GM18507 (cell line): ENCODE measurements at regions not wholly inside any gene's neighbourhood (a gene's known extent, or its start where the extent isn't known, plus 50 kb on each side); places are given as distances from the start of the nearest gene placed in this dataset.

Experiments used
- DNase-seq: peaks from one replicate; pipeline ENCODE4 v3.0.0; 2011; ENCODE audit warnings: low read depth; ENCODE audit not compliant: insufficient read length; ENCODE audit errors: extremely low spot score
- FAIRE-seq: peaks from 2 replicates; lab custom pipeline; 2011; peaks lifted over from hg19 to GRCh38; lab: Jason Lieb, UNC

DNA sequence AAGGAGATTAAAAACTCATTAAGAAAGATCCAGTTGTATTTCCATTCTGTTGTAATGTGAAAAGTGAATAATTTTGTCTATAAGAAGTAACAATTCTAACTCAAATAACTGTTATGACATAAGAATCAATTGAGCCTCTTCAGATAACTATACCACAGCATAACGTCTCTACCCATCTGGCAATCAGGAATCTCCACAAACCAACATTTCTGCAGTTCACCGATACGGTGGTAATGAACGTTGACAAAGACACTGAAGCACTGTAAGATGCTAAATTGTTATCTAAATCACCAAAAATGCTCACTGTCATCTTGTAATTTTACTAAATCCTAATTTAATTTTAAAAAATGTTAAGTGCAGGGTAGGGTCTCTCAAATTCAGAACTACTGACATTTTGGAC, 130.9 kb upstream of the USP15 start:
- DNase-seq (no peak), FAIRE-seq (no peak)

DNA sequence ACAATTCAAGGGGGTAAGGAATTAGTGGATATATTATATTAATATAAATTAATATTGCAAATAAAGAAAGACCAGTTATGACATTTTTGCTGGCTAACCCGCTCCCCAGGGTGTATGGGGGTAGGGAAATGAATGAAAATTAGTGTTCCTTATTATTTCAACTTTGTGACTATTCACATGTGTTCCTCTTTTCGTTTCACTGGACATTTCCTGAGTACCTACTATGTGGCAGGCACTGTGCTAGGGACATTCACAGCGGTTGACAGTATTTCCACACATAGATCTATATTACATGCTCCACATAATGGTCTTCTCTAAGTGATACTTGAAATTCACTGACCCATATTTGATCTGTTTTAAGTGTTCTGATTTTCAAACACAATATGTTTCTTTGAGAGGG, 129.8 kb upstream of the USP15 start:
- DNase-seq = no peak
- FAIRE-seq = no peak

DNA sequence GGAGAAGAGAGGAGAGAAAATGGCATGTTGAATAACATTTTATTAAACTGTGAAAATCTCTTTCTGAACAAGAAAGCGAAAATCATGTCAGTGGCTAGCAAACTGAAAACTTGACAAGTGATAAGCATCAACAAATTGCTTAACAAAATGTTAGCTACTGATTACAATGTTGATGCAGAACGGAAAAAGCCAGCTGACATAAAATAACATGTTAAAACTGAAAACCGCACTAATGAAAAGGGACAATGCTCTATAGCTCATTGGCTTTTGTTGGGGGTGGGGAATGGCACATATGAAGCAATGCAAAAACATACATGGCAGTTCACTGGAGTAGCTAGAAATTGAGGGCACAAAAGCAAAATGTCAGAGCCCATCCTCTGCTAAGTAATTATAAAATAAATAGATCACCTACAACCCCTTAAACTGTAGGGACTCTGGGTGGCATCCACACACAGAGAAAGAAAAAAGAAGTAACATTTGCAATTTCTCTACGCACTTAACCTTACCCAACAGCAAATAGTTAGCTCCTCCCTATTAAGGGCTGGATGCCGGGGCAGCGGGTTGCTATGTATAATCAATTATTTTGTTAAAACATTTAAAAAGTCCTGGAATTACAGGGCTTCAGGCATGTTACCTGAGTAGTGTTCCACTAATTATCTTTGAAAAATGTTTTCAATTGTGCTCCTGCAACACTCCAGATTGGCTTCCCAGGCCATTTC, 129.2 kb upstream of the USP15 start:
- no peak for FAIRE-seq

DNA sequence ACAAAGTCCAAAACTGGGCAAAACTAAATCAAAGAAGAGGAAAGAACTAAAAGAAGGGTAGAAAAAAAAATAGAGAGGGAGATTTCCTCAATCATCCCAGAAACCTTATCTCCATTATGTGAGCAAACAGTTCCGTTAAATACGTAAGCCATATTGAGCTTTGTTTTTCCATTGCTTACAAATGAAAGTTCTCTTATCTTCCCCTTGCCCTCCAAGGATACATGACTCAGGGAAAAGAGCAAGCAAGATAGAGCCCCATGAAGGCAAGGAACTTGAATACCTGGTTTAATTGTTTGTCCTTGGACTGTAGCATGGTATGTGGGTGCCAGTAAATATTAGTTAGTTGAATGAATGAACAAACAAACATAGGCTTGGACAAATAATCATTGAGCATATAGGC, 126.8 kb upstream of the USP15 start:
- no peak for FAIRE-seq
- DNase-seq = no peak

More for the DNA sequence above, 129.2 kb upstream of the USP15 start:
- DNase-seq = no peak

DNA sequence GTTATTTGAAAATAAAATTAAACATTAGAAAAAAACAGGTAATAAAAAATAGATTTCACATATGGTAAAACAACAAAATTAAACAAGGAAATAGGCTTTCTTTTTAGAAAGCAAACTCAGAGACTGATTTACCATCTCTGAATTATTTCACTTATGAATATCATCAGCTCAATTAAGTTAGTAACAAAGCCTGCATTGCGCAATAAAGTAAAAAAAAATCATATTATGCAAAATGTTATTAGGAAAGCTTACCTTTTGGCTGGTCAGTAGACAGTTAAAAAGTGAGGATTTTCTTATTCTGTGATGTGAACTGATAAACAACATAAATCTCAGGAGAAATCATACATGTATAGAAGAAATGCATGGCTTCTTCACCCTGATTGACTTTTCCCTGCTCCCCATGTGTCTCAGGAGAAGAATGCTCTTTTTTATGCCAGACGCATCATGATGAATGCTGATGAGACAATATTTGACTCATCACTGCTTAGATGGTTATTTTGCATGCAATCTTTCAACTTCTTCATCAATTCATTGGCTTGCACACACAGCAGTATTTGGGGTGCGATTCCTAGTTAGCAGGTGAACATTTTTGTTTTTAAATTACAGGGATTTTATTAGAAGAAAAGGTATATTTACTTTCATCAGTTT, 124.5 kb upstream of the USP15 start:
- no peak for DNase-seq
- no peak for FAIRE-seq

DNA sequence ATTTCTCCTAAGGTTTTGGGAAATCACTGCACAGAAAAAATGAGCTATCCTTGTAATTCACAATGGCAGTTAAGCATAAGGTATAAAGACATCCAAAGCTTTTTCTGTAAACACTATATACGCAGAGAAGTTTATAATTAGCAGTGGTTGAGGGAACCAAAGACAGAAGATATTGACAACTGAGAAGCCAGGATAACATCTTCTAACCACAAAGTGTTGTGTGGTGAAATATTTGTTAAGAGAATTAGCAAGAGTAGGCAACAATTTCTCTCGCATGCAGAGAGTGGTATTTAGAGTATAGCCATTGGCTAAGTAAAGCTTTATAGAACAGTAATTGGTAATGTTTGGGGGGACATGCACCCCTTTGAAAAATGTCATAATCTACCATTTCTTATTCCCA, 123.7 kb upstream of the USP15 start:
- FAIRE-seq = no peak
- no peak for DNase-seq

DNA sequence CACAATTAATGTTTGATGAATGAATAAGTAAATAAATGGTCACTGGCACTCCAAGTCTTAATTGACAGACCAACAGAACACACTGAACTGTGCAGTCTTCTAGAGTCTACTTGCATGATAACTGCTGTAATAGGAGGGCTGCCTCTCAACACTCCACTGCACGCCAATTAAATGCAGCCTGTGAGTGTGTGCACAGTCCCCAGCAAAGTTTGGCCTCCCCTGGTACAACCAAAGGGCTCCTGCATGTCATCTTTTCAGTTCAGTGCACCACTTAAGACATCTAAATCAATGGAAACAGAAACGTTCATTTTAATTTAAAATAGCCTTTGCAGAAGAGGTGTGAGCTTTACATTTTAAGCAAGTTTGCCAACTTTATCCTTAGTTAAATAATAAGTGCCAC, 121.7 kb upstream of the USP15 start:
- no peak for DNase-seq
- FAIRE-seq = no peak

DNA sequence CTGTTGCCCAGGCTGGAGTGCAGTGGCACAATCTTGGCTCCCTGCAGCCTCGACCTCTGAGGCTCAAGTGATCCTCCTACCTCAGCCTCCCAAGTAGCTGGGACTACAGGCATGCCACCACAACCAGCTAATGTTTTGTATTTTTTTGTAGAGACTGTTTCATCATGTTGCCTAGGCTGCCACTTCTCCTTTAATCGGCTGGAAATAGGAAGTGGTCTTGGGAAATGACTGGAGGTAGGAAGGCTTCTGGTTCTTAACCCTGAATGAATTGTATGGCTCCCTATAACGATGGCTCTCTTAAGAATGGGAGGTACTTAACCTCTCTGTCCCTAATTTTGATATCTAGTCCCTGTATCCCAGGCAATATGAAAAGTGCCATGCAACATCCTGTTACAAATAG, 113.9 kb upstream of the USP15 start:
- no peak for FAIRE-seq
- DNase-seq = no peak

DNA sequence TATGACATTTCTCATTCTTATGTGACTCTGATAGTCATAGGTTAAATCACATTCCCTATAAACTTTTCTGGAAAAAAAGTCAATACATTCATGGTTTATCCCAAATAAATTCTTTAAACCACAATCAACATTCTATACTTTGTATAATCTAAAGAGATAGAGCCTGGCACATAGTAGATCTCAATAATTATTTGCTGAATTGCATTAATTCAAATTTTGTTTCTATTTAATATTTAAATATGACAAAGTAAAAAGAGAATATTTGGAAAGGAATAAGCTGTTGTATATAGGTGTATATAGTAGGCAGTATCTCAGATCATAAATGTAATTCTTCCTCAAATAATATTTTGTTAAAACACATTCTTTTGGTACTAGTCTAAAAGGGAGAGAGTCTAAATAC, 102.2 kb upstream of the USP15 start:
- no peak for FAIRE-seq
- DNase-seq = no peak

DNA sequence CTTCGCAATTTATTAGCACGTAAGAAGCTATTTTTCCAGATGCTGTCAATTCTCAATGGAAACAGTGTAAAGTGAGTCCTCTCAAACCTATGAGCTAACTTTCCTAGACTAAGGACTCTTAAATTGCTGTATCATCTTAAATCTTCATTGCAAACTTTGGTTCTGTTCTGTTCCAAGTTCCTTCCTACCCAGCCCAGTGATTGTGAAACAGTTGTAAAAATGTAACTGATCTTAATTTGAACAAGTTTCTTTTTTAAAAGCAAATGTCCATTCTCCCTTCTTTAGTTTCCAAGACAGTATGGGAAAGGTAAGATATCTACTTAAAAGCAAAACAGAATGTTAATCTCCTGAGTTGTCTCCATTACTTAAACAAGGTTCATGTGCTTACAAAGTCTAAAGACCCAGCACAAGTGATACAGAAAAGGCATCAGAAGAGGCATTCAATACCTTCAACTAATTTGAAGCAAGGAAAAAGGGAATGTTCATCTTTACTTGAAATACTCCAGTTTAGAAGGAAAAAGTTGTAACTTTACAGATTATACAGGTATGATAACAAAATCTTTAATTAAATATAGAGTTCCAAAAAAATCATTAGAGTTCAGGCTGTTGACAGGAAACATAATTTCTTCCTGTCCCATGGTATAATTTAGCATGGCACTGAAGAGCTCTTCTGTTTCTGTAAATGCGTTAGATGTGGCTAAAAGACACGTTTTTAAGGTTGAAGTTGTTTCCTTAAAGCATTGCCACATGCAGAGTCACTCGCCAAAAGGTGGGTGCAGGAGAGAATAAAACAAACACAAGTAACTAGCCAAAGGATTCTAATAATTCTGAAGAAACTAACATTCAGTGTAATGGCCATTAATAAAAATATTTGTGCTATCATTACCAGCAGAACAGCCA, 101.5 kb upstream of the USP15 start:
- DNase-seq (no peak), FAIRE-seq (no peak)

DNA sequence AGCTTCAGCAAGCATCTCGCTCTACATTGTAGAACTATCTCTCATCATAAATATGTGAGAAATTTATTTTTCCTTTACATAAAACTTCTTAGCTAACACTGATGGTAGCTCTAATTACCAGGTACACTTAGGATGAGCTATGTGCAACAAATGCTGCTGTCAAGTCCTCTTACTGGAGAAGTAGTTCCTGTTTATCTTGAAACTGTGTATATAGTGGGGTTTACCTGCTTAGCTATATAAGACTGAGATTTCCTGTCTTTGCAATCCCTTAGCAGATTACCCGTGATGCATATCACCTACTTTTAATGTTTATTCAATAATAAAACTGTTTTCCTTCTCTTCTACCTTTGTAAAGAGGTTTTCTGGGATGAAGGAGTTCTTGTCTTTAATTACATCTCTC, 98.0 kb upstream of the USP15 start:
- no peak for DNase-seq

DNA sequence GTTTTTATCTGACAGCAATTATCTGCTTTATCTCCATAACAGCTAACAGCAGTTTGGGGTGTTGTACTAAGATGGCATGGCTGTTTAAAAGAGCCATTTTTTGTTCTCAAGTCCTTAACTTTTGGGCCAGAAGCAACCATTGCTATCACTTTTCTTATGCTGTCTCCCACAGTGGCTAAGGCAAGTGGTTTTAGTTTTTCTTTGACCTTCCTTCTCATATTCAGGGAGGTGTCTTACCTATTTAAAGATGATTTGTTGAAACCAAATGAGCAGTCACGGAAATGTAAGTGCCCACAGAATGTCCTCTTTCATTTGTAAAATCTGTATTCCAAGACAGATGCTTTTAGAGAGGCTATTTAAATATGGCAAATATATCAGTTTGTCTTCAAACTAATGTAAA, 96.8 kb upstream of the USP15 start:
- FAIRE-seq (no peak), DNase-seq (no peak)

More for the DNA sequence above, 98.0 kb upstream of the USP15 start:
- no peak for FAIRE-seq

DNA sequence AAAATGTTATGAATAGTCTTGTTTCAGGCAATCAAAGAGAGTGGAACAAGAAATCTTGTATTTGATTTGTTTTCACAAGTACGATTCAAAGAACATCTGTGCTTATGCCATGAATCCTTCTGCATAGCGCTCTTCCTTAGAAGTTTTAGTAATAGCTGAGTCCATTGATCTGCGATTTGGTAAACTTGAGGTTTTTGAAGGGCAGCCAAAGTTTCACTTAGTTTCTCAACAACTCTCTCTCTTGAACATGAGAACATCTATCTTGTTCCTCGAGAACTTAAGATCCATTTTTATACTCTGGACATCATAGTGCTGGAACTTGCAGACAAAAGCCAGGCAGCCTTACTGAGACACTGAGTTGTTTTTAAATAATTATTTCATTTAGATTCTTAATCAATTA, 96.2 kb upstream of the USP15 start:
- FAIRE-seq (no peak), DNase-seq (no peak)

DNA sequence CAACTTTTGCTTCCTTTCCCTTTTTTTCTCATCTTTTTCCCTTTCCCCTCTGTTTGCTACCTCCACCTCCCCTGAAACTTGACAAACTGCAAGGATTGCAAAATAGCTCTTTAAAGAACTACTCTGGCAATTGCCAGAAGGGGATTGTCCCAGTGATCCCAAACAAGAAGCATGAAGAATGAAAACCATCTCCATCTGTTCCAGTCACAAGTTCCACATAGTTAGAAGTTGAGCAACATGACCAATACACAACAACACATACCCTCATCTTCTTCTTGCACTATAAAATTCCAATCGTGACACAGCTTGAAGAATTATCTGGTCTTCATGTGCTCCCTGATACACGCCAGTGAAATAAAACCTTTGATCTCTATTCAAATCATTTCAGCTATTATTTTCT, 93.7 kb upstream of the USP15 start:
- FAIRE-seq (no peak), DNase-seq (no peak)

DNA sequence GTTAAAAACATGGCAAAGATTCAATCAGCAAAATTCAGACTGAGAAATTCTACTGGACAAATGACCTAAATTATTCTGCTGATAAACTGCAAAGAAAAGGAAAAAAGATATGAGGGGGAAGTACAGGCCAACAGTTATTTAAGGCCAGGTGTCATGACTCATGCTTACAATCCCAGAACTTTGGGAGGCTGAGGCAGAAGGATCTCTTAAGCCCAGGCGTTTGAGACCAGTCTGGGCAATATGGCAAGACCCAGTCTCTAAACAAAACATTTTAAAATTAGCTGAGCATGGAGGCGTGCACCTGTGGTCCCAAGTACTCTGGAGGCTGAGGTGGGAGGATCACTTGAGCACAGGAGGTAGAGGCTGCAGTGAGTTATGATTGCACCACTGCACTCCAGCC, 91.8 kb upstream of the USP15 start:
- DNase-seq (no peak), FAIRE-seq (no peak)

DNA sequence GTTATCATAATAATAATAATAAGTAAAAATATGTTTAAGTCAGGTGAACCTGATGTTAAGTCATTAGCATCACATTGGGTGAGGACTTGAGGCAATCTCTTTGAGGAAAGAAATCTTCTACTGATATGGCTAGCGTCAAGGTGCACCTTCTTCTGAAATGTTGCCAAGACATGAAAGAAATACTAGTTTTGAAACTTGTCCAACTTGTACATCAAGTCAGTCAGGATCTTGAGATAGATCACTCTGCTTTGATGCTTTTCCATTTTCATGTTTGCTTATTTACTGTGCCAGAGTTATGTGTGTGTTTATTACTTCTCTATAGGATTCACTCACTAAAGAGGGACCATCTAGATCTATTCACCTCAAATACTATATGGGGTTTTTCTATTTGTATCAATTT, 90.0 kb upstream of the USP15 start:
- DNase-seq = no peak
- FAIRE-seq = no peak

DNA sequence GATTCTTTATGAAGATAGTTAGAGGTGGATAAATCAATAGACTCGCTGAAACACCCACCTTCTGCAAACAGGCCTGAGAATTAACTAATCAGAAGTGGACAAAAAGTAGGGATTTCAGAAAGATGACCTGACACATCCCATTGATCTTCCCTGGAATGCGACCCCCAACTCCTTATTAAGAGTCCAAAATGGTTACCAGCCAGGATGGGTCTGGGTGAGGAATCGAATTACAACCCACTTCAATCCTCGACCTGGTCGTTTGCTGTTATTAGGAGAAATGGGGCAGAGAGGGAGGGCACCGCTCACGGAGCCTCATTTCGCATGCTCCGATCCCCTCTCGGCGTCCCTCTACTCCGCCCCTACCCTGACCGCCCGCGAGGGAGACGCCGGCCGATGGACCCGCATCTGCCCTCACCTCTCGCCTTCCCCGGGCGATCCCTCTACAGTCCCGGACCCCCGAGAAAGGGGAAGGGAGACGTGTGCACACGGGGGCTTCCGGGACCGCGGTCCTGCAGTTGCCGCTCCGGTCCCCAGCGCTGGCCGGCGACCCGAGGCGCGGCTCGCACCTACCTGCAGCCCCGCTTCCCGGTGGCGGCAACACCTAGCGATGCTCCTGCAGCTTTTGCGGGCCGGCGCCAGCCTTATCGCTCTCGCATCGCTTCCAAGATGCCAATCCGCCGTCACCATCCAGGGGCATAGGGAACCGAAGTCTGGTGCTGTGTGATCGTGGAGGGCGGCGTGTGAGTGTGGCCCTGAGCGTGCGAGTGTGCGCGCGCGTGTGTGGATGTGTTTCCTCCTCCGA, 69.3 kb upstream of the USP15 start:
- no peak for FAIRE-seq
- DNase-seq = no peak

DNA sequence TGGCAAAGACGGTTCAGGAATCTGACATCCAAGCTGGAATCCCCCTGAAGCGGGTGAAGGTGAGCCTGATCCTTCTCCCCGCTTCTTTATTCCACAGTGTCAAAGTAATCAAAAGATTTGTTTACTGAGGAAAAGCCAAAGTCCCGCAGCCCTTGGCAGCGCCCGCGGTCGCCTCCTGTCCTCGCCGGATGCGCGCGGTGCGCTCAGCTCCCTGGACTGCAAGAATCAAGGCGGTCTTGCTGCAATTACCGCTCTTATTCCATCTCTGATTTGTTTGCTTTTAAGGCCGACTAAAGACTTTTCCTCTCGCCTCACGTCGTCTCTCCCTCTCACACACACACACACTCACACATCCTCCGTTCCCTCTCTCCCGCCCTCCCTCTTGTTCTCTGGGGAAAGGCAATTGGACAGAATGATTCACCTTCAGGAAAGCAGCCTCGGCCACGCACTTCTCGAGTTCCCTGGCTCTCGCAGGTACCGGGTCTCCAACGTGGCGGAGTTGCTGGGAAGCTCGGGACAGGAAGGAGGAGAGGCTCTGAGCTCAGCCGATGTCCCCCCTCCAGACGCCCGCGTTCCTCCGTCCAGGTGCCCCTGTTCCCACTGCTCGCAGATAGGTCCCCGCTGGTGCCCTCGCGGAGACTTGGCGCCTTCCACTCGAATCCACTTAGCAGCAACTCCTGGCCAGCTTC, 68.6 kb upstream of the USP15 start:
- DNase-seq = no peak
- FAIRE-seq = no peak

DNA sequence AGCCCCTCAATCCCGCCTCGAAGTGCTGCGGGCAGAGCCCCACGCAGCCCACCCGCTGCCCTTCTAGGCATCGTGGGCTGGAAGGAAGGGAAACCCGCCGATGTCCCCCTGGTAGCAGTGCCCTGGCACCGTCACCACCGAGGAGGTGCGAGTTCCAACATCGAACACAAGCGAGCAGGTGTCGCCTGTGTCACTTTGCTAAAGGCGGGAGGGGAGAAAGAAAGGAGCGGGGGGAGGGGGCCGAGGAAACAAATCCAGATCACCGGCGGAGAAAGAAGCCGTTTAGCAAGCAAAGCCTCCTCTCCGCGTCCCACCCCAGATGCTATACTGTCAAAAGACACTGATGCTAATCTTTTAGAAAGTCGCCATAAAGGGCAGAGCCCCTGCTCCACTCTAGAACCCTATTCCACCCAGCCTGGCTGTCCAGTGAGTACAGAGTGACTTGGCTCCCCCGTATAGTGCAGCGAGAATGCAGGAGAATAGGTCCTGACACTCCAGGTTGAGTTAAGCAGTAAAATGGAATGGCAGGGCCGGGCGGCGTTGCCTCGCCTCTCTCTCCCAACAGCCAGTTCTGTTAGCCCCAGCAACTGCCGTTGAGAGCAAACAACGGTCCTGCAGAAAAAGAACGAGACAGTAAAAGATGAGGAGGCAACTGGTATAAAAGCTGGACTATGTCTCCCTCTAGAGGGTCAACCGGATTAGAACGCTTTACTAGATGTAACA, 67.9 kb upstream of the USP15 start:
- FAIRE-seq = peak; percentile 73
- peak; percentile 22 for DNase-seq
